ENCODE measurements at regions not wholly inside any gene's neighbourhood (a gene's known extent, or its start where the extent isn't known, plus 50 kb on each side); places are given as distances from the start of the nearest gene placed in this dataset.
A peak's percentile ranks its signal among the peaks of the same experiment; 100 is the strongest.

GRCh38 chr6:120652506-120652905, 681.8 kb downstream of the TBC1D32 start:
- Histone ChIP-seq H3K4me1 (ENCODE audit: control insufficient read depth, extremely low read depth, insufficient read depth, low read length) (peaks cover 3% of the 10 kb centered on the region), H3K27ac (ENCODE audit: control insufficient read depth, insufficient read depth, low read length) (no peak overlapping the region), H3K9me3 (ENCODE audit: control insufficient read depth, low read depth, low read length) (no peaks in the 10 kb centered on the region), H2AFZ (ENCODE audit: control insufficient read depth, low read length) (no peak overlapping the region), H4K20me1 (ENCODE audit: control insufficient read depth, extremely low read depth, insufficient read depth, low read length) (no peaks in the 10 kb centered on the region), H3K9ac (ENCODE audit: control insufficient read depth, extremely low read depth, insufficient read depth, low read length) (no peak overlapping the region), H3K4me3 (ENCODE audit: control insufficient read depth in 2 of 3, extremely low read depth in 1 of 3, insufficient read depth in 2 of 3, low read depth in 1 of 3, low read length in 3 of 3) (no peak overlapping the region), H3K79me2 (ENCODE audit: control insufficient read depth, insufficient read depth, low read length) (no peaks in the 10 kb centered on the region), H3K36me3 (ENCODE audit: control insufficient read depth in 2 of 2, extremely low read depth in 1 of 2, insufficient read depth in 2 of 2, low read length in 2 of 2) (no peaks in the 10 kb centered on the region), H3K9me1 (ENCODE audit: control insufficient read depth, extremely low read depth, insufficient read depth, low read length) (no peaks in the 10 kb centered on the region), H3K4me2 (ENCODE audit: control insufficient read depth, extremely low read depth, insufficient read depth, low read depth, low read length) (no peak overlapping the region), H3K27me3 (ENCODE audit: control insufficient read depth, extremely low read depth, insufficient read depth, low read length) (no peaks in the 10 kb centered on the region)
- DNase-seq (ENCODE audit: low read depth, low spot score) (no peak), FAIRE-seq (no peak)
- dilution Hi-C loops (cut with MboI; ENCODE audit: extremely low pct_ligation_motif_present, low sequenced_read_pairs) = no loop called here
- TF ChIP-seq EZH2 (IDR thresholded peaks at IDR 0.05; ENCODE audit: low read length) = no peak

- no peak overlapping the region for H2AFZ ChIP-seq (ENCODE audit: control insufficient read depth, low read length)
- dilution Hi-C loops (cut with MboI; ENCODE audit: extremely low pct_ligation_motif_present, low sequenced_read_pairs) = no loop called here
- no peak overlapping the region for H3K27ac ChIP-seq (ENCODE audit: control insufficient read depth, insufficient read depth, low read length)
- no peak overlapping the region for H3K9ac ChIP-seq (ENCODE audit: control insufficient read depth, extremely low read depth, insufficient read depth, low read length)
- H3K4me2 ChIP-seq (ENCODE audit: control insufficient read depth, extremely low read depth, insufficient read depth, low read depth, low read length) = no peak overlapping the region
- no peak for TF ChIP-seq EZH2 (IDR thresholded peaks at IDR 0.05; ENCODE audit: low read length)
- TF ChIP-seq CTCF (optimal IDR thresholded peaks at IDR 0.05 in 1 of 3, IDR thresholded peaks at IDR 0.05 in 1 of 3, conservative IDR thresholded peaks at IDR 0.05 in 1 of 3; ENCODE audit: extremely low read depth in 1 of 3, insufficient read depth in 2 of 3, low read length in 3 of 3) = no peak
- no peaks in the 10 kb centered on the region for H4K20me1 ChIP-seq (ENCODE audit: control insufficient read depth, extremely low read depth, insufficient read depth, low read length)
- no peaks in the 10 kb centered on the region for H3K36me3 ChIP-seq (ENCODE audit: control insufficient read depth in 2 of 2, extremely low read depth in 1 of 2, insufficient read depth in 2 of 2, low read length in 2 of 2)
- H3K4me1 ChIP-seq (ENCODE audit: control insufficient read depth, extremely low read depth, insufficient read depth, low read length) = peaks cover 3% of the 10 kb centered on the region
- no peaks in the 10 kb centered on the region for H3K79me2 ChIP-seq (ENCODE audit: control insufficient read depth, insufficient read depth, low read length)
- H3K4me3 ChIP-seq (ENCODE audit: control insufficient read depth in 2 of 3, extremely low read depth in 1 of 3, insufficient read depth in 2 of 3, low read depth in 1 of 3, low read length in 3 of 3) = no peak overlapping the region
- FAIRE-seq (peak; percentile 41), DNase-seq (ENCODE audit: low read depth, low spot score) (no peak)
- H3K9me1 ChIP-seq (ENCODE audit: control insufficient read depth, extremely low read depth, insufficient read depth, low read length) = no peaks in the 10 kb centered on the region
- no peaks in the 10 kb centered on the region for H3K9me3 ChIP-seq (ENCODE audit: control insufficient read depth, low read depth, low read length)
- H3K27me3 ChIP-seq (ENCODE audit: control insufficient read depth, extremely low read depth, insufficient read depth, low read length) = no peaks in the 10 kb centered on the region
These were observed 685.6 kb downstream of the TBC1D32 start for GRCh38 chr6:120648713-120649112.

- no peaks in the 10 kb centered on the region for H3K9me3 ChIP-seq (ENCODE audit: control insufficient read depth, low read depth, low read length)
- TF ChIP-seq EZH2 (IDR thresholded peaks at IDR 0.05; ENCODE audit: low read length) = no peak
- TF ChIP-seq CTCF (optimal IDR thresholded peaks at IDR 0.05 in 1 of 3, IDR thresholded peaks at IDR 0.05 in 1 of 3, conservative IDR thresholded peaks at IDR 0.05 in 1 of 3; ENCODE audit: extremely low read depth in 1 of 3, insufficient read depth in 2 of 3, low read length in 3 of 3) = no peak
- H3K79me2 ChIP-seq (ENCODE audit: control insufficient read depth, insufficient read depth, low read length) = no peaks in the 10 kb centered on the region
- H3K9ac ChIP-seq (ENCODE audit: control insufficient read depth, extremely low read depth, insufficient read depth, low read length) = no peak overlapping the region
- no peak for FAIRE-seq
- H3K4me3 ChIP-seq (ENCODE audit: control insufficient read depth in 2 of 3, extremely low read depth in 1 of 3, insufficient read depth in 2 of 3, low read depth in 1 of 3, low read length in 3 of 3) = no peak overlapping the region
- H3K4me1 ChIP-seq (ENCODE audit: control insufficient read depth, extremely low read depth, insufficient read depth, low read length) = peaks cover 3% of the 10 kb centered on the region
- no peak overlapping the region for H3K27ac ChIP-seq (ENCODE audit: control insufficient read depth, insufficient read depth, low read length)
- H3K36me3 ChIP-seq (ENCODE audit: control insufficient read depth in 2 of 2, extremely low read depth in 1 of 2, insufficient read depth in 2 of 2, low read length in 2 of 2) = no peaks in the 10 kb centered on the region
- dilution Hi-C loops (cut with MboI; ENCODE audit: extremely low pct_ligation_motif_present, low sequenced_read_pairs) = no loop called here
- no peak for DNase-seq (ENCODE audit: low read depth, low spot score)
- H4K20me1 ChIP-seq (ENCODE audit: control insufficient read depth, extremely low read depth, insufficient read depth, low read length) = no peaks in the 10 kb centered on the region
- no peaks in the 10 kb centered on the region for H3K27me3 ChIP-seq (ENCODE audit: control insufficient read depth, extremely low read depth, insufficient read depth, low read length)
- H3K9me1 ChIP-seq (ENCODE audit: control insufficient read depth, extremely low read depth, insufficient read depth, low read length) = no peaks in the 10 kb centered on the region
- H2AFZ ChIP-seq (ENCODE audit: control insufficient read depth, low read length) = no peak overlapping the region
- H3K4me2 ChIP-seq (ENCODE audit: control insufficient read depth, extremely low read depth, insufficient read depth, low read depth, low read length) = no peak overlapping the region
These were observed 688.2 kb downstream of the TBC1D32 start for GRCh38 chr6:120646101-120646500.

Measured in keratinocyte (primary cell).